Neural cell (in vitro differentiated cells): ENCODE measurements at regions not wholly inside any gene's neighbourhood (a gene's known extent, or its start where the extent isn't known, plus 50 kb on each side); places are given as distances from the start of the nearest gene placed in this dataset.

Experiments used
- CTCF ChIP-seq: fragments of 450-650 bp; IDR thresholded peaks from 2 replicates; pipeline ENCODE4 v1.5.1; 2014; ENCODE audit warnings: antibody characterized with exemption, mild to moderate bottlenecking, moderate library complexity; ENCODE audit not compliant: poor library complexity, severe bottlenecking
- EP300 ChIP-seq: fragments of 450-650 bp; conservative IDR thresholded peaks from 2 replicates; pipeline ENCODE4 v1.6.1; 2014; ENCODE audit warnings: antibody characterized with exemption, mild to moderate bottlenecking, moderate library complexity; ENCODE audit not compliant: poor library complexity, severe bottlenecking
- EZH2 ChIP-seq: fragments of 200-600, 300-800 bp; shearing (Covaris generic), sonication (generic); IDR thresholded peaks from 2 replicates; pipeline ENCODE4 v1.6.1; 2014; ENCODE audit warnings: antibody characterized with exemption, low read length, borderline replicate concordance, mild to moderate bottlenecking; ENCODE audit not compliant: insufficient read depth, poor library complexity, severe bottlenecking
- MXI1 ChIP-seq: fragments of 450-650 bp; conservative IDR thresholded peaks from 2 replicates; pipeline ENCODE4 v1.6.1; 2014; ENCODE audit warnings: antibody characterized with exemption, mild to moderate bottlenecking; ENCODE audit not compliant: poor library complexity, severe bottlenecking
- POLR2AphosphoS5 ChIP-seq: IDR thresholded peaks from 2 replicates; pipeline ENCODE4 v1.6.1; 2012
- RAD21 ChIP-seq: fragments of 450-650 bp; conservative IDR thresholded peaks from 2 replicates; pipeline ENCODE4 v1.6.1; 2014; ENCODE audit warnings: antibody characterized with exemption, mild to moderate bottlenecking, moderate library complexity
- REST ChIP-seq: IDR thresholded peaks from 2 replicates; pipeline ENCODE4 v1.6.1; 2012; ENCODE audit warnings: borderline replicate concordance
- TAF1 ChIP-seq: IDR thresholded peaks from 2 replicates; pipeline ENCODE4 v1.6.1; 2012; ENCODE audit warnings: low read depth

- TF ChIP-seq CTCF (no peak), TAF1 (no peak), EP300 (no peak), RAD21 (no peak), POLR2AphosphoS5 (no peak), EZH2 (no peak), REST (no peak), MXI1 (no peak)
These were observed 813.3 kb upstream of the CDH6 start for GRCh38 chr5:30380228-30380627.
